GM18517 (cell line): ENCODE measurements at regions not wholly inside any gene's neighbourhood (a gene's known extent, or its start where the extent isn't known, plus 50 kb on each side); places are given as distances from the start of the nearest gene placed in this dataset.
"Not testable (repeated sequence)": the region's sequence is repeated elsewhere in the genome, so short reads cannot be mapped to it uniquely, and the experiment has no call there.

Experiments used
- ATAC-seq: cut with Tn5 transposase; IDR thresholded peaks from one replicate; pipeline ENCODE4 v1.9.1; 2021; ENCODE audit warnings: mild to moderate bottlenecking, moderate library complexity; ENCODE audit not compliant: unreplicated experiment

- ATAC-seq: no peak
Observed at GRCh38 chr9:33690143-33690933, 105.0 kb upstream of the PRSS3 start.

GRCh38 chr9:33695299-33695698 lies 100.1 kb upstream of the PRSS3 start:
- no peak for ATAC-seq

GRCh38 chr9:33695856-33696255 lies 99.5 kb upstream of the PRSS3 start:
- ATAC-seq: no peak

GRCh38 chr9:33697171-33697570 lies 98.2 kb upstream of the PRSS3 start:
- no peak for ATAC-seq

- no peak for ATAC-seq
Observed at GRCh38 chr9:33698267-33698666, 97.1 kb upstream of the PRSS3 start.

- not testable (repeated sequence) for ATAC-seq
Observed at GRCh38 chr9:33700940-33701339, 94.4 kb upstream of the PRSS3 start.

GRCh38 chr9:33703430-33704102 lies 91.8 kb upstream of the PRSS3 start:
- no peak for ATAC-seq

- ATAC-seq: not testable (repeated sequence)
Observed at GRCh38 chr9:33705440-33705839, 89.9 kb upstream of the PRSS3 start.

- no peak for ATAC-seq
Observed at GRCh38 chr9:33708441-33708840, 86.9 kb upstream of the PRSS3 start.

GRCh38 chr9:33709269-33709668 lies 86.1 kb upstream of the PRSS3 start:
- ATAC-seq: no peak

GRCh38 chr9:33711418-33711817 lies 83.9 kb upstream of the PRSS3 start:
- ATAC-seq: not testable (repeated sequence)

GRCh38 chr9:33714989-33715388 lies 80.4 kb upstream of the PRSS3 start:
- no peak for ATAC-seq

GRCh38 chr9:33718987-33719386 lies 76.4 kb upstream of the PRSS3 start:
- ATAC-seq: no peak

GRCh38 chr9:33719581-33720374 lies 75.6 kb upstream of the PRSS3 start:
- no peak for ATAC-seq

- peak; percentile 75 for ATAC-seq
Observed at GRCh38 chr9:33721674-33722358, 73.5 kb upstream of the PRSS3 start.

GRCh38 chr9:33722359-33722675 lies 73.0 kb upstream of the PRSS3 start:
- ATAC-seq: no peak

GRCh38 chr9:33728613-33729012 lies 66.7 kb upstream of the PRSS3 start:
- no peak for ATAC-seq

- ATAC-seq: no peak
Observed at GRCh38 chr9:33731142-33731541, 64.2 kb upstream of the PRSS3 start.

GRCh38 chr9:33731625-33732024 lies 63.7 kb upstream of the PRSS3 start:
- ATAC-seq: no peak

- ATAC-seq: not testable (repeated sequence)
Observed at GRCh38 chr9:33734247-33734940, 61.0 kb upstream of the PRSS3 start.
